ENCODE measurements at regions not wholly inside any gene's neighbourhood (a gene's known extent, or its start where the extent isn't known, plus 50 kb on each side); places are given as distances from the start of the nearest gene placed in this dataset.

GRCh38 chr15:31557899-31558298, 231.3 kb downstream of the KLF13 start:
- DNase-seq: no peak

- DNase-seq: no peak
Measured at GRCh38 chr15:31558840-31559239, 232.2 kb downstream of the KLF13 start.

GRCh38 chr15:31559786-31560185, 233.2 kb downstream of the KLF13 start:
- DNase-seq: no peak

GRCh38 chr15:31560643-31561042, 234.0 kb downstream of the KLF13 start:
- DNase-seq: no peak

- DNase-seq: no peak
Measured at GRCh38 chr15:31561156-31561555, 234.5 kb downstream of the KLF13 start.

- no peak for DNase-seq
Measured at GRCh38 chr15:31563001-31563400, 236.4 kb downstream of the KLF13 start.

- DNase-seq: no peak
Measured at GRCh38 chr15:31563421-31563820, 236.8 kb downstream of the KLF13 start.

GRCh38 chr15:31567861-31568260, 241.2 kb downstream of the KLF13 start:
- DNase-seq: no peak

GRCh38 chr15:31569836-31570235, 243.2 kb downstream of the KLF13 start:
- no peak for DNase-seq

GRCh38 chr15:31570591-31570990, 244.0 kb downstream of the KLF13 start:
- DNase-seq: no peak

- no peak for DNase-seq
Measured at GRCh38 chr15:31571676-31572075, 245.0 kb downstream of the KLF13 start.

- no peak for DNase-seq
Measured at GRCh38 chr15:31573759-31574158, 247.1 kb downstream of the KLF13 start.

GRCh38 chr15:31574766-31575165, 248.1 kb downstream of the KLF13 start:
- DNase-seq: no peak

GRCh38 chr15:31577108-31577507, 250.5 kb downstream of the KLF13 start:
- DNase-seq: no peak

- DNase-seq: no peak
Measured at GRCh38 chr15:31579282-31579681, 252.6 kb downstream of the KLF13 start.

- DNase-seq: no peak
Measured at GRCh38 chr15:31579976-31580375, 253.3 kb downstream of the KLF13 start.

GRCh38 chr15:31584195-31584594, 257.6 kb downstream of the KLF13 start:
- no peak for DNase-seq

GRCh38 chr15:31585240-31585639, 258.6 kb downstream of the KLF13 start:
- no peak for DNase-seq

- no peak for DNase-seq
Measured at GRCh38 chr15:31586841-31587240, 260.2 kb downstream of the KLF13 start.

GRCh38 chr15:31587583-31587982, 260.9 kb downstream of the KLF13 start:
- DNase-seq: no peak

GRCh38 chr15:31590609-31591008, 264.0 kb downstream of the KLF13 start:
- no peak for DNase-seq

GRCh38 chr15:31591908-31592307, 265.3 kb downstream of the KLF13 start:
- no peak for DNase-seq

GRCh38 chr15:31597466-31597865, 270.8 kb downstream of the KLF13 start:
- no peak for DNase-seq

- no peak for DNase-seq
Measured at GRCh38 chr15:31598620-31599019, 272.0 kb downstream of the KLF13 start.

- no peak for DNase-seq
Measured at GRCh38 chr15:31605467-31605931, 278.9 kb downstream of the KLF13 start.

- DNase-seq: no peak
Measured at GRCh38 chr15:31606194-31606669, 279.6 kb downstream of the KLF13 start.

Data from CD4-positive, alpha-beta T cell treated with Interleukin-17A for 1 hour (primary cell).